NOMO-1 treated with DMSO at 0.1 percent for 48 hours (cell line): ENCODE measurements at regions not wholly inside any gene's neighbourhood (a gene's known extent, or its start where the extent isn't known, plus 50 kb on each side); places are given as distances from the start of the nearest gene placed in this dataset.

ENCODE experiments used
- DNase-seq: peaks from one replicate; lab custom pipeline; 2025; ENCODE audit not compliant: unreplicated experiment; lab: John Stamatoyannopoulos, UW

GRCh38 chr1:208757846-208758245, 513.7 kb upstream of the PLXNA2 start:
- no peak for DNase-seq

- no peak for DNase-seq
Observed at GRCh38 chr1:208759255-208759654, 515.1 kb upstream of the PLXNA2 start.

GRCh38 chr1:208763971-208764370, 519.8 kb upstream of the PLXNA2 start:
- no peak for DNase-seq

DNA sequence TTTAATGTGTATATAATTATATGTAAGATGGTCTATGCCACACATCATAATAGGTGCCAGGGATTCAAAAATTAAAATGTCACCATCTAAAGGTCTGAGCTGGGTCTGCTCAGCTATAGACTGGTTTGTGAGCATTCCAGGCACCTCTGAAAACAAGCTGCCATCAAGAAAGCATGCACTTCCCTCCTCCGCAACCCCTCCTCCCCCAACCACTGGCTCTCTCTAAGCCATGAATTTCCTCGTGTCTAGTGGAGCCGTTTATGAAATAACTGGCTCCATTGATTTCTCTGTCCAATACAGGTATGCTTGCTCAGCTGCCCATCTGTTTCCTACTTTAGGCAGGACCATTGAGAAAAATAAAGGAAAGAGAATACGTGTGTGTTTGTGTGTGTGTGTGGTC, 522.6 kb upstream of the PLXNA2 start:
- no peak for DNase-seq

DNA sequence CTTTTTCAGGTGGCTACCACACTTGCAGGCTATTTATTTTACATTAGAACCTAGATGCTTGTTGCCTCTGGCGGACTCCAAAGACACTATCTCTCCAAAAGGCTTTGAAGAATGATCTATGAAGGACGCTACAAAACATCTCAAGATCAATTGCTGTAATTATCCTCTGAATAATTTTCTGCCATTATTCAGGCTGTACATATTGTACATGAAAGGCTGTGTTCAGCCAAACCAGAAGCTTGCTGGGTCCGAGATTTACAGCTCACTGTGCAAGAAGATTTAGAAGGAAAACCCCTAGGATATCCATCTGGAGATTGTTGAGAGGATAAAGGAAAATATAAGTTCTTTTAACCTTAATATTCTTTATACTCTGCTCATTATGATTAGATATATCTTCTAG, 523.6 kb upstream of the PLXNA2 start:
- no peak for DNase-seq

- no peak for DNase-seq
Observed at GRCh38 chr1:208772891-208773290, 528.7 kb upstream of the PLXNA2 start.

- DNase-seq, result no peak
Observed at GRCh38 chr1:208775841-208776240, 531.7 kb upstream of the PLXNA2 start.

GRCh38 chr1:208778417-208778816, 534.2 kb upstream of the PLXNA2 start:
- DNase-seq, result no peak

DNA sequence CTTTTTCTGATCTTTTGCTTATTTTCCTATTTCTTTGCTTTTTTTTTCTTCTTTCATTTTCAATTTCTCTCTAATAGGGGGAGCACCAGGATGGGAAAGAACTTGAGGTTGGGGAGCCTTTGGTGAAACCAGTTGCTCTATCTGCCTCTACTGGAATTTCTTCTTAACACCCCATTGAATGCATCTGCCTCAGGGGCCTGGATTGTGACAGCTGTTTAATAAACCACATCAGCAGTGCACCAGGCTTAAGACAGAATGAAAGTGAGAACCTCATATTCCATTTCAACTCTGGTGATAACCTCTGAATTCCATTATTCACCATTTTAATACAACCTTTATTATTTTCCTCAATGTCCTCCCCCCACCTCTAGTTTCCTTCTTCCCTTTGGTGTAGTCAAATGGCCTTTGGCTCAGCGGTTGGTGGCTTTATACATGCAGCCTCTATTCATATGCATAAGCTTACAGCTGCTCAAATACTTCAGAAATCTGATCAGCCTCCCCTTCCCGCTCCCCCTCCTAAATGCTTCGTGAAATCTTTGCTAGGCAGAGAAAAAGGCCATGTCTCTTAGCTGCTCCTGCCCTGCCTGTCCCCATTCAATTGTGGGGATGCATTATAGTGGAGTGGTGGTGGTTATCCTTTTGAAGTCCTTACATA, 537.3 kb upstream of the PLXNA2 start:
- DNase-seq, result no peak

DNA sequence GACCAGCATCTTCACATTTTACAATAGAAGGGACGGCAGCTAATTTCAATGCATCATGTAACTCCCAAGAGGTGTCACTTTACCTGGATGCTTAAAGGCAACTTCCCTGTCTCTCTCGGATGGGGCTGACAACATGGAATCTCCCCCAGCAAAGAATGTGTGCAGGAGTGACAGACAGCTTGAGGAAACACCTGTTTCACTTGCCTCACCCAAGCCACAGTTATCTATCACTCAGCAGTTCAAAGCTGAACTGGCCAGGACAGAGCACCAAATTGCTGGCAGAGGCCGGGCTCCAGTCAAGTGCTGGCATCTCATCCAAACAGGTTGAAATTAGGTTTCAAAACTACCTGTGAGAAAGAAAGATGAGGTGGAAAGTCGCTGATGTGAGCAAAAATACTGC, 538.0 kb upstream of the PLXNA2 start:
- no peak for DNase-seq

DNA sequence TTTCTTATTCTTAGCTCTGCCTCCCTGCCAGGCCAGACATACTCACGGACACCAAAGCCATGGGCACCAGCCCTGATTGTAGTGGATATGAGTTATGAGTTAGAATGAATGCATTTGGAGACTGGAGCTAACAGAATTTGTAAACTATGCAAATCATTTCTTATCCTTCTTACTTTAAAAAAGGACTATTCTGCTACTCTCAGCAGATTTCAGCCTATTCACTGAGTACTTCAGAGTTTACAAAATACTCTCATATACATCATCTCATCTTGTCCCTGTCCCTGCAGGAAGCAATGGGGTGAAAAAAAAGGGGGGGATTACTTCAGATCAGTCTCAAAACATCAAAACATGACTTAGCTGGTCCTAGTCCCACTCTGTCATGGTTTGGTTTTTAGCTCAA, 541.4 kb upstream of the PLXNA2 start:
- no peak for DNase-seq

DNA sequence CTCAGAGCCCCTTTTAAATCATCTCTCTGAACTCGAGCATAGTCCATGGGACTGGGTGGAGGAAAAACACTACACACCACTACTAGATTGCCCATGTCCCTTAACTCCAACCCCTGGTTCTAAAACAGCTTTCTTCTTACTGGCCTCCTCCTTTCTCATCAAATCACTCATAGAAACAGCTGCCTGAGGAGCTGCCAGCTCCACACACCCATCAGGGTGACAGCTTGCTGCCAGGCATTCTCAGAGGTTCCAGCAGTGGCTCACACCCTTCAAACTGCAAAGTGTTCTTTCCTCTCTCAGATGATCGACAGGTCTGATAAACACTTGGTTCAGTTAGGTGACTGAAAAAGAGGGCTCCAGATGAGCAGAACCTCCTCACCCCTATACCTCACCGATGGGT, 543.0 kb upstream of the PLXNA2 start:
- no peak for DNase-seq

DNA sequence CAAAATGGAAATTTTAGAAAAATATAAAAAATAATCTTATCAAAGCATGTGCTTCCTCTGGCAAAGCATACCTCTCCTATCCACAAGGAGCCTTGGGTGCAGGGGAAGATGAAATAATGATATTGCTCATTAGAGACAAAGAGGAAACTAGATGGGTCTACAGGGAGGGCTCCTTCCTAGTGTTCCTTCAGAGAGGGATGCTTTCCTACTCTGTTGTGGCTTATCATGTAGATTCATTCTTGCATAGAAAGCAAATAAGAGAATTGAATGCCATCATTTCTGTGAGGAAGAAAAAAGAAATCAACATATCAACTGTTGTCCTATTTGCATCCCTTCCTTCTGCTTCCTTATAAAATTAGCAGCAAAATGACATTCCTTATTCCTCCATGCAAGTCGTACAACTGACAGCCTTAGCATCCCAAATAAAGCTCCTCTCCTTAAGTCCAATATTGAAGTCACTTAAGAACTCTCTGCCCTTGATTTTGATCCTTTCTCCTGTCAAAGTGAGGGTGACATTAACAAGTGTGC, 543.9 kb upstream of the PLXNA2 start:
- DNase-seq, result no peak

- DNase-seq, result no peak
Observed at GRCh38 chr1:208791456-208791855, 547.3 kb upstream of the PLXNA2 start.

GRCh38 chr1:208793861-208794345, 549.7 kb upstream of the PLXNA2 start:
- DNase-seq, result no peak

DNA sequence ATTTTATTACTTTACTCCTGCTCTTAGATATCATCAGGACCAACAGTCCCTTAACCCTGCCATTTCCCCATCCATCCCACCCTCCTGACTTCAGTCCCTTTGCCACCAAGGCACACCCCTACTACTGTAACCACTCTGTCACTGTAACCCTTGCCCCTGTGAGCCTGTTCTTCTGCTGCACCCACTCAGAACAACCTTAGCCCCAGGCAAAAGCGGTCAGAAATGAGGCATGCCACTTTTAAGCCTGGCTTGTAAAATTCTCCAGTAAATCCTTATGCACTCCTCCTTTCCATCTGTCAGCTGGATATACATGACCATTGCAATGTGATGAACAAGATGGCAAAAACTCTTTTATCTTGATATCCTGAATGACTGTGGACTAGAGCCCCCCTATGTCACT, 555.0 kb upstream of the PLXNA2 start:
- DNase-seq, result no peak

DNA sequence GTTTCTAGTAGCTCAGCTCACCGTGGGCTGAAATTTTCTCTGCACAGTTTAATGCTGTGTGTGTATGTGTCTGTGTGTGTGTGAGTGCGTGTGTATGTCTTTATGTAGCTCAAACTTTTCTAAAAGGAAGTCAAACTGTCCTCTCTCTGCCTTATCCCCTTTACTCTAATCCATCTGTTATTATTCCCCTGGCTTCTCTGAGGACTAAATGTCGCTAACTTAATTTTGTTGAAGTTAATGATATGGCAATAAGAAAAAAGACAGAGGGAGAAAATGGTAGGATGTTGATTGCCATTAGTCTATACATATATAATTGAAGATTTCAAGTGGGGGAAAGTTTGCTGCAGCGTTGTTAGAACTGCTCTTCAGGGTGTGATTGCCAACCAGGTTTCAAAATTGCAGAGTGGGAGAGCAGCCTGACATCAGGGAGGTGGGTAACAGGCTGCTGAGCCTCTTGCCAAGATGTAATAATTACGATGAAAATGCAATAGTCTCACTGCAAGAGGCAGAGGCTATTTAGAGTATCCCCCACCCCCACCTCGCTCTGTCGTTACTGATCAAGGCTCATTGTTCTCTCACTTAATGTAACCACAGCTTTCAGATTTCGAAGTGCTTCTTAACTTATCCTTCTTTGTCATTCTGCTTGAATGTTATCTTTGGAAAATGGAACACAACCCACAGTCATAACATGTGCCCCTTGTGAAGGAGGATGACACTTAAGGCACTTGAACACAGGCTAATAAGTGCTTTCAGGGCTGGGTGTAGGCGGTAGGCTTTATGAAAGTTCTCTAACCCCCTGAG, 559.0 kb upstream of the PLXNA2 start:
- DNase-seq, result no peak

- DNase-seq, result no peak
Observed at GRCh38 chr1:208807446-208808127, 563.4 kb upstream of the PLXNA2 start.

- no peak for DNase-seq
Observed at GRCh38 chr1:208808301-208808700, 564.1 kb upstream of the PLXNA2 start.

DNA sequence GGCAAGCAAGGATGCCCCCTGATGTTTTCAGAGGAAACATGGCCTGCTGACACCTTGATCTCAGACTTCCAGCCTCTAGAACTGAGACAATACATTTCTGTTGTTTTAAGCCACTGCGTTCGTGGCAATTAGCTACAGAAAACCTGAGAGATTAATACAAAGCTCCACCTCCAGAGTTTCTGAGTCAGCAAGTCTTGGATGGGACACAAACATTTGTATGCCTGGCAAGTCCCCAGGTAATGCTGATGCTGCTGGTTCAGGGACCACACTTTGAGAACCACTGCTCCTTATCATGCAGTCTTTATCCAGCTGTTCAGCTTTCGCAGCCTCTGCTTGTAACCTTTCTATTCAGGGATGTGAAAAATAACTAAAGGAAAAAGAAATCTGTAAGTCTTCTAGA, 565.7 kb upstream of the PLXNA2 start:
- no peak for DNase-seq

- DNase-seq, result no peak
Observed at GRCh38 chr1:208818770-208819445, 574.7 kb upstream of the PLXNA2 start.
